ENCODE measurements at regions not wholly inside any gene's neighbourhood (a gene's known extent, or its start where the extent isn't known, plus 50 kb on each side); places are given as distances from the start of the nearest gene placed in this dataset.

DNA sequence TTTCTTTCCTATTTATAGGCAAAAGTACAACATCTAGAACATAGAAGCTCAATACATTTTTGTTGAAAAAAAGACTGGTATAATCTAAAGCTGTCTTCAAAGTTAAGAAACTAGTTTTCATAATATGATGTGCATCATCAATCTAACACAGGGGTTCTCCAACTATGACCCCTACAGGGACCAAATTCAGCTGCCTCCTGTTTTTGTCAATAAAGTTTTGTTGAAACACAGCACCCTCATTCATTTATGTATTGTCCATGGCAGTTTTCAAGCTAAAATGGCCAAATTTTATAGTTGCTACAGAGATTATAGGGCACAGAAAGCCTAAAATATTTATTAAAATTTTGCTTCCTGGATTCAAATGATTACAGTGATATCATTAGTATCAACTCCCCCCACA, 452.9 kb downstream of the CCER1 start:
- intact Hi-C loops (cut with DNase I, micrococcal nuclease), result no loop called here
- no peaks in the 10 kb centered on the region for H3K36me3 ChIP-seq (ENCODE audit: low read depth)
- no peaks in the 10 kb centered on the region for H3K9me3 ChIP-seq
- TF ChIP-seq, protein P1, sequence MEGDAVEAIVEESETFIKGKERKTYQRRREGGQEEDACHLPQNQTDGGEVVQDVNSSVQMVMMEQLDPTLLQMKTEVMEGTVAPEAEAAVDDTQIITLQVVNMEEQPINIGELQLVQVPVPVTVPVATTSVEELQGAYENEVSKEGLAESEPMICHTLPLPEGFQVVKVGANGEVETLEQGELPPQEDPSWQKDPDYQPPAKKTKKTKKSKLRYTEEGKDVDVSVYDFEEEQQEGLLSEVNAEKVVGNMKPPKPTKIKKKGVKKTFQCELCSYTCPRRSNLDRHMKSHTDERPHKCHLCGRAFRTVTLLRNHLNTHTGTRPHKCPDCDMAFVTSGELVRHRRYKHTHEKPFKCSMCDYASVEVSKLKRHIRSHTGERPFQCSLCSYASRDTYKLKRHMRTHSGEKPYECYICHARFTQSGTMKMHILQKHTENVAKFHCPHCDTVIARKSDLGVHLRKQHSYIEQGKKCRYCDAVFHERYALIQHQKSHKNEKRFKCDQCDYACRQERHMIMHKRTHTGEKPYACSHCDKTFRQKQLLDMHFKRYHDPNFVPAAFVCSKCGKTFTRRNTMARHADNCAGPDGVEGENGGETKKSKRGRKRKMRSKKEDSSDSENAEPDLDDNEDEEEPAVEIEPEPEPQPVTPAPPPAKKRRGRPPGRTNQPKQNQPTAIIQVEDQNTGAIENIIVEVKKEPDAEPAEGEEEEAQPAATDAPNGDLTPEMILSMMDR (IDR thresholded peaks at IDR 0.05), result no peak
- no peaks in the 10 kb centered on the region for H3K4me1 ChIP-seq (ENCODE audit: low read depth)
- no peak for ATAC-seq
- no peak for DNase-seq
- H3K4me3 ChIP-seq, result no peak overlapping the region

DNA sequence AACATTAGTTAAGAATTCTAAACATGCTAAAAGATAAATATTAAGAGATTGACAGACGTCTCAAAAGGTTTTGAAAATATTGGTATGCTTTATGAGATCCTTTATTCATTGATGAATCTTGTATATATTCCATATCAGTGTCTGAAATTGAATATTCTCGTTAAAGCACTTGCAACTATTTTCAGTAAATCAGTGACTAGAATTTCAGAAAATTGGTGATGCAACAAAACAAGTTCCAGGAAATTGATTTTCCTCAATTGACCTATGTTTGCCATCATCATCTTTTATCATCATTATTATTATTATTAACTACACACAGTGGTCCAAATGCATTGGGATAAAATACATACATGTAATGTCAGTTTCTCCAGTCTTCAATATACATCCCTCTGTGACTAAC, 453.6 kb downstream of the CCER1 start:
- ATAC-seq, result no peak
- H3K36me3 ChIP-seq (ENCODE audit: low read depth), result no peaks in the 10 kb centered on the region
- TF ChIP-seq, protein P1 (IDR thresholded peaks at IDR 0.05), result no peak
- no peak for DNase-seq
- no peaks in the 10 kb centered on the region for H3K9me3 ChIP-seq
- intact Hi-C loops (cut with DNase I, micrococcal nuclease), result no loop called here
- no peaks in the 10 kb centered on the region for H3K4me1 ChIP-seq (ENCODE audit: low read depth)
- H3K4me3 ChIP-seq, result no peak overlapping the region

DNA sequence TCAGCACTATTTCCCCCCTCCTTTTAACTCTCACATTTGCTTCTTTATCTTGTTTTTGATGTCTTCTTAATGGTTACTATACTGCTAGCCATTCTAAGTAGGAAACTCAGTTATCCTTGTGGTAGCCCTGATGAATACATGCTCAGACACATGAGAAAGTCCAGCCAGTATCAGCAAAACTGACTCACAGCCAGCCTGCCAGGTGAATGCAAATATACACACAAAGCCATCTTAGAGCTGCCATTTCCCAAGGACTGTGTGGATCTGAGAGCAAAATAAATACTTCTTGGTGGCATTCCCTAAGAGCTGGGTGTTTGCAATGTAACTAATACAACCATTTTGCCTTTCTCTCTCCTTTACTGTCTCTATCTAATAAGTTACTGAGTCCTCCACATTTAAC, 455.2 kb downstream of the CCER1 start:
- DNase-seq (no peak), ATAC-seq (no peak)
- Histone ChIP-seq H3K4me3 (no peak overlapping the region), H3K4me1 (ENCODE audit: low read depth) (no peaks in the 10 kb centered on the region), H3K9me3 (no peaks in the 10 kb centered on the region), H3K36me3 (ENCODE audit: low read depth) (no peaks in the 10 kb centered on the region)
- TF ChIP-seq, protein P1 (IDR thresholded peaks at IDR 0.05), result no peak
- intact Hi-C loops (cut with DNase I, micrococcal nuclease), result no loop called here

DNA sequence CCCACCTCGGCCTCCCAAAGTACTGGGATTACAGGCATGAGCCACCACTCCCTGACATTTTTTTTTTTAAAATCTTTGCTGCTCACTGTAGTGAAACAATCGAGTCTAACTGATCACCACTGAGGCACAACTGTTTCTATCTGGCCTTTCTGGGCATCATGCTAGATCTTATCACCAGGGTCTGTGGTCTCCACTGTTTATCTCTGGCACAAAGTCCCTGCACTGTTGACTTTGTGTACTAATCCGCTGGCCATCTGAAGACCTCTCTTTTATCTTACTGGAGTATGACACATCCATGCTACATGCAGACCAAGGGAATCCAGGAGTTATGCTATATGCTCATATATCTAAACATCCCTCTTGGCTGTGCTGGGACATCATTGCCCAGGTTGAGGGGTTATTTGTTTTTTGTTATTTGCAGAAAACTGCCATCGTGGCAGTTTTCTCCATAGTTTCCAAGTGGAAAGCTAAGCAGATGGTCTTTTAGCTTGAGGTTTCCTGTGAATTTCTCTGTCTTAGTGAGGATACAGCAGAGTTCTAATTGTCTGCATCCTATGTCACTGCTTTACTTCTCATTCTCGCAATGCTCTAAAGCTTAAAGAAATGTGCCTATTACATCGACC, 456.9 kb downstream of the CCER1 start:
- H3K9me3 ChIP-seq, result no peaks in the 10 kb centered on the region
- no peaks in the 10 kb centered on the region for H3K4me1 ChIP-seq (ENCODE audit: low read depth)
- ATAC-seq (no peak), DNase-seq (no peak)
- no peaks in the 10 kb centered on the region for H3K36me3 ChIP-seq (ENCODE audit: low read depth)
- intact Hi-C loops (cut with DNase I, micrococcal nuclease), result no loop called here
- H3K4me3 ChIP-seq, result no peak overlapping the region
- TF ChIP-seq, protein P1 (IDR thresholded peaks at IDR 0.05), result no peak

DNA sequence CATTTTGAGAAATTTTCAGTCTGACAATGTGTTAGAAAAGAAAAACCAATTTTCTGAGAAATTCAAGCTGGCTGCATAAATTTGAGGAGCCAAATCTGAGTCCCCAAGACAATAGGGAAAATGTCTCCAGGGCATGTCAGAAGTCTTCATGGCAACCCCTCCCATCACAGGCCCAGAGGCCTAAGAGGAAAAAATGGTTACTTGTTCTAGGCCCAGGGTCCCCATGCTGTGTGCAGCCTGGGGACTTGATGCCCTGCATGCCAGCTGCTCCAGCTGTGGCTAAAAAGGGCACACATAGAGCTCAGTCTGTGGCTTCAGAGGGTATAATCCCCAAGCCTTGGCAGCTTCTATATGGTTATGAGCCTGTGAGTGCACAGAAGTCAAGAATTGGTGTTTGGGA, 464.6 kb downstream of the CCER1 start:
- Histone ChIP-seq H3K4me1 (ENCODE audit: low read depth) (no peaks in the 10 kb centered on the region), H3K36me3 (ENCODE audit: low read depth) (no peaks in the 10 kb centered on the region), H3K9me3 (peaks cover 3% of the 10 kb centered on the region), H3K4me3 (no peak overlapping the region)
- DNase-seq, result no peak
- TF ChIP-seq, protein P1 (IDR thresholded peaks at IDR 0.05), result no peak
- ATAC-seq, result no peak
- intact Hi-C loops (cut with DNase I, micrococcal nuclease), result no loop called here

DNA sequence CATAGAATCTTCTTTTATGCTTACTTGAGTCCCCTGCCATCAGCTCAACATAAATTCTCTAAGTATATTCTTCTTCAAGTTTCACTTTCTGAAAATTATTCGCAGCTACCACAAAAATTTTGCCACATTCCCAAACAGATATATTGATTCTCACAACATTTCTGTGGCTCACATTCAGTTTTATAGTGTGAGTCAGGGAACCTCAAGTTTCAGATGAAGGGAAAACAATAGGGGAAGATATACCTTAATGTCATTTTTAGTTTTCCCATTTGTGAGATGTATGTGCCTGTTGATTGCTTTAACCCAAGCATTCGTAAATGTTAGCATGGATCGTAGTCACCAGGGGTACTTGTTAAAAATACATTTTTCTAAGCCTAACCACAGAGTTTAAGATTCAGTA, 465.8 kb downstream of the CCER1 start:
- Histone ChIP-seq H3K9me3 (peaks cover 3% of the 10 kb centered on the region), H3K36me3 (ENCODE audit: low read depth) (no peaks in the 10 kb centered on the region), H3K4me1 (ENCODE audit: low read depth) (no peaks in the 10 kb centered on the region), H3K4me3 (no peak overlapping the region)
- ATAC-seq (no peak), DNase-seq (no peak)
- intact Hi-C loops (cut with DNase I, micrococcal nuclease), result no loop called here
- TF ChIP-seq, protein P1 (IDR thresholded peaks at IDR 0.05), result no peak

All from mucosa of descending colon (tissue), 3 donors.